ENCODE measurements at regions not wholly inside any gene's neighbourhood (a gene's known extent, or its start where the extent isn't known, plus 50 kb on each side); places are given as distances from the start of the nearest gene placed in this dataset.

GRCh38 chr2:19198381-19198780 is 160.0 kb downstream of the OSR1 start:
- no peak overlapping the region for H3K4me3 ChIP-seq (replicated peaks; ENCODE audit: low read depth, low read length)
- no peak for DNase-seq (ENCODE audit: low read depth)
- TF ChIP-seq CTCF (IDR thresholded peaks at IDR 0.05; ENCODE audit: low read length, missing control alignments): no peak

GRCh38 chr2:19195661-19196060 is 162.8 kb downstream of the OSR1 start:
- H3K4me3 ChIP-seq (replicated peaks; ENCODE audit: low read depth, low read length): no peak overlapping the region
- no peak for DNase-seq (ENCODE audit: low read depth)
- no peak for TF ChIP-seq CTCF (IDR thresholded peaks at IDR 0.05; ENCODE audit: low read length, missing control alignments)

GRCh38 chr2:19189391-19189790 is 169.0 kb downstream of the OSR1 start:
- no peak for TF ChIP-seq CTCF (IDR thresholded peaks at IDR 0.05; ENCODE audit: low read length, missing control alignments)
- no peak overlapping the region for H3K4me3 ChIP-seq (replicated peaks; ENCODE audit: low read depth, low read length)
- DNase-seq (ENCODE audit: low read depth): no peak

GRCh38 chr2:19187323-19188020 is 171.0 kb downstream of the OSR1 start:
- no peak for TF ChIP-seq CTCF (IDR thresholded peaks at IDR 0.05; ENCODE audit: low read length, missing control alignments)
- H3K4me3 ChIP-seq (replicated peaks; ENCODE audit: low read depth, low read length): no peak overlapping the region
- DNase-seq (ENCODE audit: low read depth): peak; percentile 11

GRCh38 chr2:19185086-19185485 is 173.3 kb downstream of the OSR1 start:
- no peak for TF ChIP-seq CTCF (IDR thresholded peaks at IDR 0.05; ENCODE audit: low read length, missing control alignments)
- no peak overlapping the region for H3K4me3 ChIP-seq (replicated peaks; ENCODE audit: low read depth, low read length)
- peak; percentile 18 for DNase-seq (ENCODE audit: low read depth)

GRCh38 chr2:19178175-19178574 is 180.2 kb downstream of the OSR1 start:
- no peak for TF ChIP-seq CTCF (IDR thresholded peaks at IDR 0.05; ENCODE audit: low read length, missing control alignments)
- H3K4me3 ChIP-seq (replicated peaks; ENCODE audit: low read depth, low read length): no peak overlapping the region
- peak; percentile 52 for DNase-seq (ENCODE audit: low read depth)

- no peak overlapping the region for H3K4me3 ChIP-seq (replicated peaks; ENCODE audit: low read depth, low read length)
- TF ChIP-seq CTCF (IDR thresholded peaks at IDR 0.05; ENCODE audit: low read length, missing control alignments): no peak
- peak; percentile 35 for DNase-seq (ENCODE audit: low read depth)
These were observed 181.4 kb downstream of the OSR1 start for GRCh38 chr2:19176977-19177376.

Data from fibroblast of pulmonary artery (primary cell).